ENCODE measurements at regions not wholly inside any gene's neighbourhood (a gene's known extent, or its start where the extent isn't known, plus 50 kb on each side); places are given as distances from the start of the nearest gene placed in this dataset.
"Not testable (repeated sequence)": the region's sequence is repeated elsewhere in the genome, so short reads cannot be mapped to it uniquely, and the experiment has no call there.

- no peak for DNase-seq
Observed at GRCh38 chr7:101712652-101713051, 83.6 kb upstream of the MYL10 start.

DNA sequence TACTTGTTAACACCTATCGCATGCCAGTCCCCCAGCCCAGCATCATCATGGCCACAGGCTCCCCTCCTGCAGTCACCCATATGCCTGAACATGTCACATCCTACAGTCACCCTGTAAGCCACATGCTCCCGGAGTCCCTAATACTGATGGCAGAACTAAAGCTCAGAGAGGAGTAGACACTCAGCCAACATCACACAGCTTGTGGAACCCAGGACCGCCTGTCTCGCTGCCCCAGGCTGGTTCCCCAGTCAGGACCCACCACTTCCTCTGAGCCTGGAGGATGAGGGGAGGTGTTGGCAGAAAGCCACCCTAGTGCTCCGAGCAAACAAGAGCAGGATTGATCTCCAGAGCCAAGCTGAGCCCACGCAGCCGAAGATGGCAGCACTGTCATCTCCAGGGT, 85.0 kb upstream of the MYL10 start:
- DNase-seq, result no peak

DNA sequence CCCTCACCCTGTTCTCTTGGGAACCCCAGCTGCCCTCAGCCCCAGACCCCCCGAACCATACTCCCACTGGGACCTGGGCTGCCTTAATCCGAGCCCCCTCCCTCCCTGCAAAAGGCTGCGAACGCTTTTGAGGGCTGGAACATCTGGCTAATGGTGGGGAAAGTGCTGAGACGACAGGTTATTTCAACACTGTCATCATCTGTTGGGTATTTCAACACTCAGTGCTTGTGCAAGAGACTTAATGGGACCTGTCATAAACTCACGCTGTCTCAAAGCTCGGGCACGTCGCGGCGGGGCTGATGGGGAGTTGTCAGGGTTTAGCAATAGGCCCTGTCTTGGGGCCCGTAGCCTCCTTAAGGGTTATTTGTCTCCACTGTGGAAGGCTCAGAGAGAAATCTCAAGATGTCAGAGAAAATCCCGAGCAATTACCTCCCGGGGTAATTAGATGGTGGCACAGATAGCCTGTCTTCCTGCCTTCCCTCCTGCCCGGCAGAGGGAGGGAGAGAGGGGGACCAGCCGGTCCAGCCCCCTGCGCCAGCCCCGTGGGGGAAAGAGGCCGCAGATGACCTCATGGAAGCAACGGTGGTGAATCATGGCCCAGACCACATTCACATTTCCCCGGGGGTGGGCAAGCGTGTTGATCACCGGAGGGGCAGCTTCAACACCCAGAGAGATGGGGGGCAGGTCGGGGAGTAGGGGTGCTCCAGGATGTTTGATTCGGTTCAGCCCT, 88.7 kb upstream of the MYL10 start:
- DNase-seq, result no peak

DNA sequence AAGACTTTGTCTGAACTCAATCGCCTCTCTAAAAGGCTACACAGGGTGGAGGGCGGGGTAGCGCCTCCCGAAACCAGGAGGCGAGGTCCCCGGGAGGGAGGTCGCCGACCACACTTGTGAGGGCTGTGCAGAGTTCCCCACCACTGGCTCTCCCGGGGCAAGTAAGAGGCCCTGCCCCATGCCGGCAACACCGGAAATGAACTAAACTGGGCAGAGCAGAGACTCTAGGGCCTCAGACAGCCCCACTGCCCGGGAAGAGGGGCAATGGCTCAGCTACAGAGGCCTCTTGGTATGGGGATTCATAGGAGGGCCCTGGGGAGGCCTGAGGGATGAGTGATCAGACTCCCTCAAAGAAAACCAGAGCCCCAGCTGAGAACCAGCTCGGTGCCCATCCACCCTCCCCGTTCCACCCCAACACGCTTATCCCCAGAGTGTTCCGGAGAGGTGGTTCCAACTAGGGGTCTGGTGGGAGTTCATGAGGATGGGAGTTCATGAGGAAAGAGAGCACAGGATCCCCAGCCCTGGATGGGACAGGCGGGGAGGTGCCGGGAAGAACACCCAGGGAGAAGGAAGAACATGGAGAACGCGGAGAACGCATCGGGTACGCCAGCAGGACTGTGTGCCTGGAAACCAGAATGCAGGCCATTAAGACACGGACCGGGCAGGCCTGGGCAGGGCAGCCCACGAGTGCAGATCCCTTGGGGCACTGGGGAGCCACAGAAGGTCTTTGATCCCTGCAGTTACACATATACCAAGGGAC, 89.4 kb upstream of the MYL10 start:
- no peak for DNase-seq

- DNase-seq, result no peak
Observed at GRCh38 chr7:101719123-101719470, 90.0 kb upstream of the MYL10 start.

DNA sequence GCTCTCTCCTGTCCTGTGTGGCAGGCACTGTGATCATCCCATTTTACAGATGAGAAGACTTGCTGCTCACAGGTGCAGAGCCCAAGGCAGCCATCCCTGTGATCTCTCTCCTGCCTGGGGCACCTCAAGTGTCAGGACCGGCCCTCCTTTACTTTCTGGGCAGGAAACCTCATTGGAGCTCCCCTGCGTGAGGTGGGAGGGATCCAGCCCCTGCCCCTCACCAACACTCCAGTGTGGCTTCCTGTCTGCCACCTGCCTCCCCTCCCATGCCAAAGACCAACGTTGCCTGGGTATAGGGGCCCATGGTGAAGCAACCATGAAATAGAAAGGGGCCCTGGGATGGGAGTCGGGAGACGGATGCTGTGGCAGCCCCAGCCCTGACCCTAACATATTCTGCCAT, 91.2 kb upstream of the MYL10 start:
- no peak for DNase-seq

DNA sequence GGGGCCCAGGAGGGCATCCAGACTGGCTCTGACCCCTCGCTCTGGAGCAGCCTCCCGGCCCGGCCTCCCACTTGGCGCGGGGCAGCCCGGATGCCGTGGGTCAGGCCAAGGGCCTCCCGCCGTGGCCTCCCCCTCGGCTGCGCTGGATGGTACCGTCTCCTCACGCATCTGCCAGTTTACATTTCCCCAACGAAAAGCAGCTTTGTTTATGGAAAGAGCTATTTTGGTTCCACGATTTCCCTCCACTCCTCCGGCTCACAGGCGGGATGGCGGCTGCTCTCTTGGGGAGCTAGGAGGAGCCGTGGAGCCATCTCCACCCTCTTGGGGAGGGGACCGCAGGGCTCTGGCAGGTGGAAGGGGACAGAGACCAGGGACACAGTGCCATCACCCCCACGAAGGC, 93.2 kb upstream of the MYL10 start:
- no peak for DNase-seq

DNA sequence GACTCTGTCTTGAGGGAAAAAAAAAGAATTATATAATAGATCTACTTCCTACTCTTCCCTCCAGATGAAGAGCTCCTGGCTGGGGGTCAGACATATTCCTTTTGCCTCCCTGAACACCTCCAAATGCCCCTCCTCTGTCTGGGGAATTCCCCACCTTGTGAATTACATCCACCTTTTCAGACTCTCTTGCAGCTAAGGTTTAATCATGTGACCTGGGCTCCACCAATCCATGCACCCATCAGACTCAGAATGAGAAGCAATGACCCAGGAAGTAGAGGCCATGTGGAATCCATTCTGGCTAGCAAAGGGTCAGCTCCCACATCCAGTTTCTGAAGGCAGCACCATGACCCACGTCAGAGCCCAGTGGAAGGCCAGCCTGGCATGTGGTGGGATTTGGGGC, 93.6 kb upstream of the CUX1 start:
- DNase-seq, result no peak

- no peak for DNase-seq
Observed at GRCh38 chr7:101724957-101725356, 92.5 kb upstream of the CUX1 start.

- no peak for DNase-seq
Observed at GRCh38 chr7:101725921-101726320, 91.5 kb upstream of the CUX1 start.

GRCh38 chr7:101727184-101727583, 90.2 kb upstream of the CUX1 start:
- no peak for DNase-seq

DNA sequence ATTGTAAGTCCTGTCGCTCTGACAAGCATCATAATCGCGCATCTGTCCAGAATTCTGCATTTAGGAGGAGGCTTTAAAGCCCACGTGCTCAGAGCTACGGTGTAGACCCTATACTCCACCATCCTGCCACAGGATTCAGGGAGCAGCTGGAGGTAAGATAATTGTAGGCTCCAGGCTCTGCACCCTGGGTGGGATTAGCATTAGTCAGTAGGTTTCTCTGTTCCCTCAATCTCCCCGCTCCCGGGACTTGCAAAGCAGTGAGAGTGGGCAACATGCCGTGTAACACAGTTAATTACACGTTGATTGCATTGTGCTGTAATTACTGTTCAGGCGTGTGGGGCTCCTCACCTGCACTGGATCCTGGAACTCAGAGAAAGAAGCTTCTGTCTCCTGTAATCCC, 89.3 kb upstream of the CUX1 start:
- DNase-seq, result no peak

DNA sequence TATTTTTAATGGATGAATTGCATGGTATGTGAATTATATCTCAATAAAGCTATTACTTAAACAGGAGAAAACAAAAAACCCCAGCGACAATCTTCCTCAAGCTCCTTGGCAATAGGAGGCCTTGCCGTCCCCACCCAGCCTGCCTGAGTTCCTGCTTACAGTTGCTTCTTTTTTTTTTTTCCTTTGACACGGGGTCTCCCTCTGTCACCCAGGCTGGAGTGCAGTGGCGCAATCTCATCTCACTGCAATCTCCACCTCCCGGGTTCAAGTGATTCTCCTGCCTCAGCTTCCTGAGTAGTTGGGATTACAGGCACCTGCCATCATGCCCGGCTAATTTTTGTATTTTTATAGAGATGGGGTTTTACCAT, 88.6 kb upstream of the CUX1 start:
- DNase-seq, result not testable (repeated sequence)

- no peak for DNase-seq
Observed at GRCh38 chr7:101729241-101729883, 88.1 kb upstream of the CUX1 start.

- no peak for DNase-seq
Observed at GRCh38 chr7:101731502-101732084, 85.8 kb upstream of the CUX1 start.

DNA sequence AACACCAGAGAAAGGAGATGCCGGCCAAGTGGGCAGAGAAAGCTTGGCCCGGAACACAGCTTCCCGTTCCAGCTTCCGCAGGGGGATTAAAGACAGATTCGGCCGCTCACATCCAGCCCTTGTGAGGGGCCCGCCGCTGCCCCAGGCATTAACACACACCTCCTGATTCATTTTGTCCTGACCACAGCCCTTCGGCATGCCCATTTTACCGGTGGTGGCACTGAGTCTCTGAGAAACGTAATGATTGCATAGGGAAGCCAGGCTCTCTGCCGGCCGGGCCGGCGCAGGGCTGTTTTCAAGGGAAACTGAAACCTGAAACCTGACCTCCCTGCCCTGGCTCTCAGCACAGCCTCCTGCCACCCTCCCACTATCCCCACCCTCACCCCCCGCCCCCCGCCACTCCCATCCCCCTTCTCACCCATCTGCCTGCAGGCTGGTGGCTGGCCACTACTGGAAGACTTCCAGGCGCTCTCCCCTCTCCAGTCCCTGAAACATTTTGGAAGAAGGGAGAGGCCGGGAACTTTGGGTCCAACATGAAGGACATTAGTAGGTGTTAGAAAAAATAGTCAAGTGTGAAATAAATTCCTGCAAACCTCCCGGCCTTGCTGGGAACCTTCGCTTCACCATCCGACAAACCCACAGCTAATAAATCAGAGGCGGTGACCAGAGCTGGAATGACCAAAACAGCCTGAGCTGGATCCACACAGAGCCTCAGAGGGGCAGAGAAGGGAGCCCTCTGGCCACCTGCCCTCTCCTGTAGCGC, 83.5 kb upstream of the CUX1 start:
- no peak for DNase-seq

DNA sequence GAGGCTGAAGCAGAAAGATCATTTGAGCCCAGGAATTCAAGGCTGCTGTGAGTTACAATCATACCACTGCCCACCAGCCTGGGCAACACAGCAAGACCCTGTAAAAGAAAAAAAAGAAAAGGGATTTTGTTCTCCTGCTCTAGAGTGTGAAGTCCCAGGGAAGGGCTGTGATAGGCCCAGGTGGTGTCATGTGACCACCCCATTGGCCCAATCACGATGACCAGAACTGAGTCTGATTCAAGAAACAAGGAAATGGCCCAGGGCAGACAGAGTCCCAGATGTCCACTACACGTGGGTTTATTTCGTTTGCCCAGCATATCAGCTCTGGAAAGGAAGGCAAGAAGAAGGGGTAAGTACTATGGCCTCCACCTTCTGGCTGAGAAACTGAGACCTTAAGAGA, 81.3 kb upstream of the CUX1 start:
- no peak for DNase-seq

DNA sequence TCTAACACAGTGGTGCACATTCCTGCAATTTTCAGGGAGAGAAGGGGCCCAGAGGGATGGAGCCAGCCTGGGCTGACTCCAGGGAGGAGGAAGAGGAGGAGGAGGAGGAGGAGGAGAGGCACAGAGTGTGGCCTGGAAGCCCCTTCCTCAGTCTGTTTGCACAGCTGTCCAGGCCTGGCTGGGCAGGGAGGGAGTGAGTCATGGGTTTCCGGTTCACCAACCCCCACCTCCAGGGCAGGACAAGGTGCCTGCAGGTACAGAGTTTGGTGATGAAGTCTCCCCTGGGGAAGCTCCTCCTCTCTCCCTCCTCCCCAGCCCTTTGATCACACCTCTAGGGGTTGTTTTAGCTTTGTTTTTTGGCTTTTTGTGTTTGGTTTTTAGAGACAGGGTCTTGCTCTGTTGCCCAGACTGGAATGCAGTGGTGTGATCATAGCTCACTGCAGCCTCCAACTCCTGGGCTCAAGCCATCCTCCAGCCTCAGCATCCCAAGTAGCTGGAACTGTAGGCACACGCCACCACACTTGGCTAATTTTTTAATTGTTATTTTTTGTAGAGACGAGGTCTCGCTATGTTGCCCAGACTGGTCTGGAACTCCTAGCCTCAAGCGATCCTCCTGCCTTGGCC, 77.5 kb upstream of the CUX1 start:
- no peak for DNase-seq

- DNase-seq, result no peak
Observed at GRCh38 chr7:101740981-101741725, 76.3 kb upstream of the CUX1 start.

GRCh38 chr7:101743241-101743994, 74.0 kb upstream of the CUX1 start:
- peak; percentile 47 to 58 for DNase-seq

GRCh38 chr7:101743995-101744360, 73.4 kb upstream of the CUX1 start:
- no peak for DNase-seq

All from stimulated activated CD4-positive, alpha-beta T cell treated with anti-CD3 and anti-CD28 coated beads, Interleukin-4, amount 100 ng/mL, for 4 hours (primary cell).